Astrocyte (in vitro differentiated cells and primary cell): ENCODE measurements at regions not wholly inside any gene's neighbourhood (a gene's known extent, or its start where the extent isn't known, plus 50 kb on each side); places are given as distances from the start of the nearest gene placed in this dataset.

Experiments
- DNase-seq: peaks from one replicate; pipeline ENCODE4 v3.0.0-alpha.2; 2010; ENCODE audit warnings: low read depth
- FAIRE-seq: peaks from 2 replicates; lab custom pipeline; 2011; peaks lifted over from hg19 to GRCh38; lab: Jason Lieb, UNC
- H2AFZ ChIP-seq: 2 replicates; pipeline ENCODE4 v1.6.0; 2012; ENCODE audit warnings: low read depth, low read length, inconsistent platforms
- H3K27ac ChIP-seq: 2 replicates; pipeline ENCODE4 v1.5.1; 2011; ENCODE audit warnings: low read depth, low read length, inconsistent platforms
- H3K27me3 ChIP-seq: 2 replicates; pipeline ENCODE4 v1.6.0; 2011; ENCODE audit warnings: low read length, inconsistent platforms; ENCODE audit not compliant: insufficient read depth
- H3K36me3 ChIP-seq: 2 replicates; pipeline ENCODE4 v1.5.1; 2011; ENCODE audit warnings: low read length, inconsistent platforms; ENCODE audit not compliant: insufficient read depth
- H3K4me1 ChIP-seq: 2 replicates; pipeline ENCODE4 v1.5.1; 2011; ENCODE audit warnings: low read length, inconsistent platforms; ENCODE audit not compliant: insufficient read depth
- H3K4me2 ChIP-seq: 2 replicates; pipeline ENCODE4 v1.6.0; 2012; ENCODE audit warnings: low read length, inconsistent platforms
- H3K4me3 ChIP-seq: 2 replicates; pipeline ENCODE4 v1.5.1; 2011; ENCODE audit warnings: low read depth, mild to moderate bottlenecking, low read length, inconsistent platforms; ENCODE audit not compliant: insufficient read depth
- H3K79me2 ChIP-seq: 2 replicates; pipeline ENCODE4 v1.6.0; 2012; ENCODE audit warnings: mild to moderate bottlenecking, low read length, inconsistent platforms; ENCODE audit not compliant: insufficient read depth
- H3K9ac ChIP-seq: 2 replicates; pipeline ENCODE4 v1.6.0; 2012; ENCODE audit warnings: mild to moderate bottlenecking, low read length, inconsistent platforms
- H3K9me3 ChIP-seq: 2 replicates; pipeline ENCODE4 v1.5.1; 2012; ENCODE audit warnings: low read depth, mild to moderate bottlenecking, low read length, inconsistent platforms; ENCODE audit not compliant: insufficient read depth
- H4K20me1 ChIP-seq: 2 replicates; pipeline ENCODE4 v1.6.0; 2012; ENCODE audit warnings: low read length, inconsistent platforms; ENCODE audit not compliant: insufficient read depth
- H3K27ac Mint-ChIP-seq: one replicate; pipeline ENCODE4 v1.8.0; 2021; ENCODE audit warnings: mild to moderate bottlenecking, mixed read lengths; ENCODE audit not compliant: unreplicated experiment
- H3K27me3 Mint-ChIP-seq: one replicate; pipeline ENCODE4 v1.8.0; 2021; ENCODE audit warnings: low read depth, mixed read lengths; ENCODE audit not compliant: unreplicated experiment
- H3K36me3 Mint-ChIP-seq: one replicate; pipeline ENCODE4 v1.8.0; 2021; ENCODE audit warnings: low read depth, mixed read lengths; ENCODE audit not compliant: unreplicated experiment
- H3K4me1 Mint-ChIP-seq: one replicate; pipeline ENCODE4 v1.8.0; 2021; ENCODE audit warnings: low read depth, mixed read lengths; ENCODE audit not compliant: unreplicated experiment
- H3K4me3 Mint-ChIP-seq: one replicate; pipeline ENCODE4 v1.8.0; 2021; ENCODE audit warnings: mild to moderate bottlenecking, moderate library complexity, mixed read lengths; ENCODE audit not compliant: unreplicated experiment
- H3K9me3 Mint-ChIP-seq: one replicate; pipeline ENCODE4 v1.8.0; 2021; ENCODE audit warnings: mild to moderate bottlenecking, mixed read lengths; ENCODE audit not compliant: unreplicated experiment
- CTCF ChIP-seq: IDR thresholded peaks from 2 replicates; pipeline ENCODE4 v1.5.1; 2011; ENCODE audit warnings: low read depth, mild to moderate bottlenecking, inconsistent platforms, low read length, moderate library complexity; ENCODE audit not compliant: insufficient read depth
- EZH2 ChIP-seq: IDR thresholded peaks from 2 replicates; pipeline ENCODE4 v1.6.1; 2012; ENCODE audit warnings: mild to moderate bottlenecking, low read length, inconsistent platforms; ENCODE audit not compliant: insufficient read depth

- no peak overlapping the region for H3K4me3 ChIP-seq
- H3K27ac ChIP-seq = no peak overlapping the region
- Mint-ChIP-seq H3K27me3 (no peaks in the 10 kb centered on the region), H3K4me1 (peaks cover 4% of the 10 kb centered on the region), H3K4me3 (no peak overlapping the region), H3K36me3 (no peaks in the 10 kb centered on the region), H3K9me3 (no peaks in the 10 kb centered on the region), H3K27ac (no peak overlapping the region)
- no peaks in the 10 kb centered on the region for H3K9me3 ChIP-seq
- TF ChIP-seq EZH2 = no peak
- TF ChIP-seq CTCF = no peak
- no peak overlapping the region for H3K9ac ChIP-seq
- H3K79me2 ChIP-seq = no peaks in the 10 kb centered on the region
- no peaks in the 10 kb centered on the region for H3K36me3 ChIP-seq
- no peak for DNase-seq
- no peak for FAIRE-seq
- no peaks in the 10 kb centered on the region for H3K27me3 ChIP-seq
- no peak overlapping the region for H2AFZ ChIP-seq
- H3K4me1 ChIP-seq = no peaks in the 10 kb centered on the region
- H4K20me1 ChIP-seq = no peaks in the 10 kb centered on the region
- H3K4me2 ChIP-seq = no peak overlapping the region
Observed at GRCh38 chr2:44107086-44107740, 61.5 kb upstream of the PPM1B start.

DNA sequence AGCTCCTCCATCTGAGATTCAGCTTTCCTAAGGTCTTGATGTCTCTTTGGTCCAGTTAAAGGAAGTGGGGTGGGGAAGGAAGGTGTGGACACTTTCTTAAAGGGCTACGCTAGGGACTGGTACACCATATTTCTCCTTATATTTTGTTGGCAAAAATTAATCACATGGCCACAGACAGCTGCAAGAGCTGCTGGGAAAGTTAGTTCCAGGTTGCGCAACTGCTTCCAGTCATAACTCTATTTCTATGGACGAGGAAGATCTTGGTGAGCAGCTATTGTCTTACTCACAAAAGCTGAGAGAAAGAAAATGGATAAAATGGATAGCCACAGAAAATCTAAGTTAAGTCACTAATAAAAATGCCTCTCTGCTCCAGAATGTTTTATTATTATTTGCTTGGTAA, 60.7 kb upstream of the PPM1B start:
- Histone ChIP-seq H3K9ac (no peak overlapping the region), H2AFZ (no peak overlapping the region), H3K27me3 (no peaks in the 10 kb centered on the region), H3K4me3 (no peak overlapping the region), H3K9me3 (no peaks in the 10 kb centered on the region), H3K36me3 (no peaks in the 10 kb centered on the region), H4K20me1 (no peaks in the 10 kb centered on the region), H3K4me2 (no peak overlapping the region), H3K79me2 (no peaks in the 10 kb centered on the region), H3K27ac (no peak overlapping the region), H3K4me1 (no peaks in the 10 kb centered on the region)
- Mint-ChIP-seq H3K27me3 (peaks cover 3% of the 10 kb centered on the region), H3K9me3 (no peaks in the 10 kb centered on the region), H3K36me3 (no peaks in the 10 kb centered on the region), H3K4me1 (peaks cover 4% of the 10 kb centered on the region), H3K4me3 (no peak overlapping the region), H3K27ac (no peak overlapping the region)
- no peak for TF ChIP-seq EZH2
- no peak for FAIRE-seq
- no peak for DNase-seq

GRCh38 chr2:44109166-44109565, 59.5 kb upstream of the PPM1B start:
- H3K27me3 Mint-ChIP-seq = peaks cover 6% of the 10 kb centered on the region
- Histone ChIP-seq H3K27ac (no peak overlapping the region), H3K9me3 (no peaks in the 10 kb centered on the region), H3K79me2 (no peaks in the 10 kb centered on the region), H3K9ac (no peak overlapping the region), H2AFZ (no peak overlapping the region), H3K27me3 (no peaks in the 10 kb centered on the region), H3K4me2 (no peak overlapping the region), H3K4me1 (no peaks in the 10 kb centered on the region), H3K4me3 (no peak overlapping the region), H4K20me1 (no peaks in the 10 kb centered on the region), H3K36me3 (no peaks in the 10 kb centered on the region)
- DNase-seq = no peak
- FAIRE-seq = no peak
- no peak overlapping the region for H3K4me3 Mint-ChIP-seq
- H3K36me3 Mint-ChIP-seq = no peaks in the 10 kb centered on the region
- H3K4me1 Mint-ChIP-seq = no peaks in the 10 kb centered on the region
- TF ChIP-seq EZH2 (no peak), CTCF (no peak)
- no peak overlapping the region for H3K27ac Mint-ChIP-seq
- H3K9me3 Mint-ChIP-seq = no peaks in the 10 kb centered on the region
